Inflammatory macrophage treated with lipopolysaccharide for 4 hours (primary cell): ENCODE measurements at regions not wholly inside any gene's neighbourhood (a gene's known extent, or its start where the extent isn't known, plus 50 kb on each side); places are given as distances from the start of the nearest gene placed in this dataset.
"Not testable (repeated sequence)": the region's sequence is repeated elsewhere in the genome, so short reads cannot be mapped to it uniquely, and the experiment has no call there.

Experiments used
- DNase-seq: peaks from one replicate; pipeline ENCODE4 v3.0.0-alpha.2; 2020

GRCh38 chr13:62779161-62779560, 1363.5 kb upstream of the PCDH20 start:
- no peak for DNase-seq

- no peak for DNase-seq
These were observed 1351.8 kb upstream of the PCDH20 start for GRCh38 chr13:62767473-62767872.

- no peak for DNase-seq
These were observed 1345.1 kb upstream of the PCDH20 start for GRCh38 chr13:62760724-62761123.

GRCh38 chr13:62747629-62748028, 1332.0 kb upstream of the PCDH20 start:
- no peak for DNase-seq

GRCh38 chr13:62747152-62747551, 1331.5 kb upstream of the PCDH20 start:
- no peak for DNase-seq

GRCh38 chr13:62729746-62730145, 1314.1 kb upstream of the PCDH20 start:
- not testable (repeated sequence) for DNase-seq

GRCh38 chr13:62721893-62722292, 1306.2 kb upstream of the PCDH20 start:
- DNase-seq, result no peak

GRCh38 chr13:62711948-62712347, 1296.3 kb upstream of the PCDH20 start:
- not testable (repeated sequence) for DNase-seq

- no peak for DNase-seq
These were observed 1295.1 kb upstream of the PCDH20 start for GRCh38 chr13:62710787-62711186.

GRCh38 chr13:62706048-62706447, 1290.4 kb upstream of the PCDH20 start:
- no peak for DNase-seq

GRCh38 chr13:62704875-62705274, 1289.2 kb upstream of the PCDH20 start:
- no peak for DNase-seq

- no peak for DNase-seq
These were observed 1286.9 kb upstream of the PCDH20 start for GRCh38 chr13:62702502-62702901.

GRCh38 chr13:62697701-62698100, 1282.1 kb upstream of the PCDH20 start:
- no peak for DNase-seq

- DNase-seq, result no peak
These were observed 1280.8 kb upstream of the PCDH20 start for GRCh38 chr13:62696490-62696889.

- no peak for DNase-seq
These were observed 1272.1 kb upstream of the PCDH20 start for GRCh38 chr13:62687732-62688131.

GRCh38 chr13:62684359-62684758, 1268.7 kb upstream of the PCDH20 start:
- DNase-seq, result no peak

GRCh38 chr13:62682788-62683187, 1267.1 kb upstream of the PCDH20 start:
- DNase-seq, result no peak

- no peak for DNase-seq
These were observed 1262.4 kb upstream of the PCDH20 start for GRCh38 chr13:62678039-62678438.

GRCh38 chr13:62663767-62664166, 1248.1 kb upstream of the PCDH20 start:
- DNase-seq, result no peak

- no peak for DNase-seq
These were observed 1243.7 kb upstream of the PCDH20 start for GRCh38 chr13:62659365-62659764.

- DNase-seq, result no peak
These were observed 1237.7 kb upstream of the PCDH20 start for GRCh38 chr13:62653371-62653770.

GRCh38 chr13:62643799-62644524, 1228.3 kb upstream of the PCDH20 start:
- no peak for DNase-seq

GRCh38 chr13:62643007-62643483, 1227.4 kb upstream of the PCDH20 start:
- no peak for DNase-seq

GRCh38 chr13:62635161-62635560, 1219.5 kb upstream of the PCDH20 start:
- no peak for DNase-seq

GRCh38 chr13:62633448-62633847, 1217.8 kb upstream of the PCDH20 start:
- no peak for DNase-seq
